K562 (cell line): ENCODE measurements at regions not wholly inside any gene's neighbourhood (a gene's known extent, or its start where the extent isn't known, plus 50 kb on each side); places are given as distances from the start of the nearest gene placed in this dataset.
A peak's percentile ranks its signal among the peaks of the same experiment; 100 is the strongest.

Experiments
- ARID2 ChIP-seq: fragments of 450-650 bp; IDR thresholded peaks from 2 replicates; pipeline ENCODE4 v1.6.1; 2017; ENCODE audit warnings: antibody characterized with exemption, mild to moderate bottlenecking
- CBFA2T2 ChIP-seq: fragments of 450-650 bp; conservative IDR thresholded peaks from 2 replicates; pipeline ENCODE4 v1.6.1; 2017; ENCODE audit warnings: mild to moderate bottlenecking
- NFE2L1 ChIP-seq: fragments of 450-650 bp; IDR thresholded peaks from 2 replicates; pipeline ENCODE4 v1.6.1; 2016; ENCODE audit warnings: missing genetic modification characterization, low read depth, mild to moderate bottlenecking, missing compliant biosample characterization, moderate library complexity, borderline replicate concordance
- U2AF2 ChIP-seq: fragments of 200-400 bp; formaldehyde crosslinking; optimal IDR thresholded peaks from 2 replicates; pipeline ENCODE3; 2017; ENCODE audit warnings: low read depth, mild to moderate bottlenecking, low read length
- ZBTB12 ChIP-seq: fragments of 250-450 bp; sonication (Bioruptor Pico); IDR thresholded peaks from 2 replicates; pipeline ENCODE4 v1.4.0; 2020
- ZFPM2 ChIP-seq: fragments of 250-450 bp; sonication (Bioruptor Pico); IDR thresholded peaks from 2 replicates; pipeline ENCODE4 v1.5.1; 2022; ENCODE audit warnings: mild to moderate bottlenecking
- ZNF124 ChIP-seq: sonication (generic); formaldehyde crosslinking; IDR thresholded peaks from 2 replicates; pipeline ENCODE4 v1.8.1; 2022; ENCODE audit warnings: missing genetic modification reagents
- ZNF140 ChIP-seq: fragments of 250-450 bp; sonication (Bioruptor Pico); IDR thresholded peaks from 2 replicates; pipeline ENCODE4 v1.8.0; 2021; ENCODE audit warnings: moderate library complexity, mild to moderate bottlenecking, inconsistent platforms
- ZNF407 ChIP-seq: fragments of 450-650 bp; IDR thresholded peaks from 2 replicates; pipeline ENCODE4 v1.6.1; 2016; ENCODE audit warnings: low read depth
- ZNF668 ChIP-seq: fragments of 250-450 bp; sonication (Bioruptor Pico); IDR thresholded peaks from 2 replicates; pipeline ENCODE4 v1.8.0; 2022; ENCODE audit warnings: mild to moderate bottlenecking, inconsistent platforms
- ZSCAN32 ChIP-seq: fragments of 450-650 bp; formaldehyde crosslinking; IDR thresholded peaks from 2 replicates; pipeline ENCODE4 v1.4.0; 2020; ENCODE audit warnings: mild to moderate bottlenecking, moderate library complexity
- TF ChIP-seq, protein P1 (sequence below): fragments of 250-450 bp; sonication (Bioruptor Pico); IDR thresholded peaks from 2 replicates; pipeline ENCODE4 v1.5.0; 2020; ENCODE audit warnings: mild to moderate bottlenecking
- TF ChIP-seq, protein P2 (sequence below): fragments of 450-650 bp; IDR thresholded peaks from 2 replicates; pipeline ENCODE4 v1.6.1; 2016
- TF ChIP-seq, protein P3 (sequence below), 2 experiments: fragments of 200-800 bp in 1 of 2; sonication (Bioruptor generic) in 1 of 2; sonication (generic) in 1 of 2; formaldehyde crosslinking in 1 of 2; IDR thresholded peaks in 1 of 2; conservative IDR thresholded peaks in 1 of 2; 2 replicates each; pipeline versions ENCODE4 v1.5.0 to v1.6.1; 2016 to 2020; ENCODE audit warnings: missing compliant biosample characterization in 1 of 2, missing genetic modification characterization in 1 of 2, missing genetic modification reagents in 1 of 2

- no peak for TF ChIP-seq ZNF668 (CRISPR knock-in tag)
- TF ChIP-seq, protein P1, sequence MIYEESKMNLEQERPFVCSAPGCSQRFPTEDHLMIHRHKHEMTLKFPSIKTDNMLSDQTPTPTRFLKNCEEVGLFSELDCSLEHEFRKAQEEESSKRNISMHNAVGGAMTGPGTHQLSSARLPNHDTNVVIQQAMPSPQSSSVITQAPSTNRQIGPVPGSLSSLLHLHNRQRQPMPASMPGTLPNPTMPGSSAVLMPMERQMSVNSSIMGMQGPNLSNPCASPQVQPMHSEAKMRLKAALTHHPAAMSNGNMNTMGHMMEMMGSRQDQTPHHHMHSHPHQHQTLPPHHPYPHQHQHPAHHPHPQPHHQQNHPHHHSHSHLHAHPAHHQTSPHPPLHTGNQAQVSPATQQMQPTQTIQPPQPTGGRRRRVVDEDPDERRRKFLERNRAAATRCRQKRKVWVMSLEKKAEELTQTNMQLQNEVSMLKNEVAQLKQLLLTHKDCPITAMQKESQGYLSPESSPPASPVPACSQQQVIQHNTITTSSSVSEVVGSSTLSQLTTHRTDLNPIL (CRISPR knock-in tag) = no peak
- no peak for TF ChIP-seq U2AF2
- TF ChIP-seq, protein P2, sequence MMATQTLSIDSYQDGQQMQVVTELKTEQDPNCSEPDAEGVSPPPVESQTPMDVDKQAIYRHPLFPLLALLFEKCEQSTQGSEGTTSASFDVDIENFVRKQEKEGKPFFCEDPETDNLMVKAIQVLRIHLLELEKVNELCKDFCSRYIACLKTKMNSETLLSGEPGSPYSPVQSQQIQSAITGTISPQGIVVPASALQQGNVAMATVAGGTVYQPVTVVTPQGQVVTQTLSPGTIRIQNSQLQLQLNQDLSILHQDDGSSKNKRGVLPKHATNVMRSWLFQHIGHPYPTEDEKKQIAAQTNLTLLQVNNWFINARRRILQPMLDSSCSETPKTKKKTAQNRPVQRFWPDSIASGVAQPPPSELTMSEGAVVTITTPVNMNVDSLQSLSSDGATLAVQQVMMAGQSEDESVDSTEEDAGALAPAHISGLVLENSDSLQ = no peak
- TF ChIP-seq NFE2L1 (tag) = no peak
- no peak for TF ChIP-seq ZFPM2
- peak; percentile 27; the same call in 1 of the 2 replicates for TF ChIP-seq ZSCAN32 (CRISPR knock-in tag)
- TF ChIP-seq ARID2 = no peak
- TF ChIP-seq ZNF124 (CRISPR knock-in tag) = no peak
- TF ChIP-seq, protein P3, sequence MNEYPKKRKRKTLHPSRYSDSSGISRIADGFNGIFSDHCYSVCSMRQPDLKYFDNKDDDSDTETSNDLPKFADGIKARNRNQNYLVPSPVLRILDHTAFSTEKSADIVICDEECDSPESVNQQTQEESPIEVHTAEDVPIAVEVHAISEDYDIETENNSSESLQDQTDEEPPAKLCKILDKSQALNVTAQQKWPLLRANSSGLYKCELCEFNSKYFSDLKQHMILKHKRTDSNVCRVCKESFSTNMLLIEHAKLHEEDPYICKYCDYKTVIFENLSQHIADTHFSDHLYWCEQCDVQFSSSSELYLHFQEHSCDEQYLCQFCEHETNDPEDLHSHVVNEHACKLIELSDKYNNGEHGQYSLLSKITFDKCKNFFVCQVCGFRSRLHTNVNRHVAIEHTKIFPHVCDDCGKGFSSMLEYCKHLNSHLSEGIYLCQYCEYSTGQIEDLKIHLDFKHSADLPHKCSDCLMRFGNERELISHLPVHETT (CRISPR knock-in tag; conservative IDR thresholded peaks at IDR 0.05 in 1 of 2, IDR thresholded peaks at IDR 0.05 in 1 of 2) = 0 out of 4 replicates have a peak, but pooled peaks of 1 of the 2 experiments have one; percentile 12
- TF ChIP-seq ZBTB12 (CRISPR knock-in tag) = no peak
- no peak for TF ChIP-seq CBFA2T2
- no peak for TF ChIP-seq ZNF140 (CRISPR knock-in tag)
- no peak for TF ChIP-seq ZNF407
Observed at GRCh38 chr12:89280833-89281538, 71.3 kb downstream of the DUSP6 start (continued).
